OCI-LY7 (cell line): ENCODE measurements at regions not wholly inside any gene's neighbourhood (a gene's known extent, or its start where the extent isn't known, plus 50 kb on each side); places are given as distances from the start of the nearest gene placed in this dataset.

ENCODE experiments used
- EZH2phosphoT487 ChIP-seq: fragments of 200-600 bp; sonication (generic); IDR thresholded peaks from 2 replicates; pipeline ENCODE4 v1.6.1; 2018; ENCODE audit warnings: low read depth, borderline replicate concordance, mild to moderate bottlenecking, mixed run types, antibody characterized with exemption, low read length, moderate library complexity, mixed read lengths
- TF ChIP-seq, protein P1 (sequence below): fragments of 200-600 bp; sonication (generic); conservative IDR thresholded peaks from 2 replicates; pipeline ENCODE4 v1.5.1; 2014; ENCODE audit warnings: mild to moderate bottlenecking, antibody characterized with exemption, low read length, moderate library complexity, mixed read lengths

DNA sequence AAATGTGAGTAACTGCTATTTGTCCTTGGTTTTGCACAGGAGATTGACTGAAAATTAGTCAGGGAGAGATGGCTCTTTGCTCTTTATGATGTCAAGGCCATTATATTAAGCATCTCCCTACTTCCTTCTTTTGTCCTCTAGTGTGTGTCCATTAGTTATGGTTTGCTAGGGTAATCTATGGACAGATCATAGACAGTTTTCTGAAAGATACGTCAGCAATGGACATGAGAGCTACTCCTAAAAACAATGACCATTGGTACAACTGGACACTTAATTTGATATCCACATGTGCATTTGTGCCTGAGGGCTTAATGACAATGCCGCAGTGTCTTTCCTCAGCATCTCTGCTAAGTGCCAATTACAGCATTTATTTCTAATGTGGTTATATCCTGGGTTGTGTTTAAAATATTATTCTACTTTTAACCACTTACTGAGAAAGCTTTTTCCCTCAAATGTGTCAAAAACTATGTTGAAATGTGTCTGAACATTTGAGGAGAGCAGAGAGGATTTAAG is 218.2 kb upstream of the RFX3 start:
- TF ChIP-seq, protein P1, sequence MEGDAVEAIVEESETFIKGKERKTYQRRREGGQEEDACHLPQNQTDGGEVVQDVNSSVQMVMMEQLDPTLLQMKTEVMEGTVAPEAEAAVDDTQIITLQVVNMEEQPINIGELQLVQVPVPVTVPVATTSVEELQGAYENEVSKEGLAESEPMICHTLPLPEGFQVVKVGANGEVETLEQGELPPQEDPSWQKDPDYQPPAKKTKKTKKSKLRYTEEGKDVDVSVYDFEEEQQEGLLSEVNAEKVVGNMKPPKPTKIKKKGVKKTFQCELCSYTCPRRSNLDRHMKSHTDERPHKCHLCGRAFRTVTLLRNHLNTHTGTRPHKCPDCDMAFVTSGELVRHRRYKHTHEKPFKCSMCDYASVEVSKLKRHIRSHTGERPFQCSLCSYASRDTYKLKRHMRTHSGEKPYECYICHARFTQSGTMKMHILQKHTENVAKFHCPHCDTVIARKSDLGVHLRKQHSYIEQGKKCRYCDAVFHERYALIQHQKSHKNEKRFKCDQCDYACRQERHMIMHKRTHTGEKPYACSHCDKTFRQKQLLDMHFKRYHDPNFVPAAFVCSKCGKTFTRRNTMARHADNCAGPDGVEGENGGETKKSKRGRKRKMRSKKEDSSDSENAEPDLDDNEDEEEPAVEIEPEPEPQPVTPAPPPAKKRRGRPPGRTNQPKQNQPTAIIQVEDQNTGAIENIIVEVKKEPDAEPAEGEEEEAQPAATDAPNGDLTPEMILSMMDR, result no peak
- TF ChIP-seq EZH2phosphoT487, result no peak
